ENCODE measurements at regions not wholly inside any gene's neighbourhood (a gene's known extent, or its start where the extent isn't known, plus 50 kb on each side); places are given as distances from the start of the nearest gene placed in this dataset.
A peak's percentile ranks its signal among the peaks of the same experiment; 100 is the strongest.

GRCh38 chr12:118649765-118650585, 273.6 kb downstream of the SUDS3 start (continued):
- TF ChIP-seq E2F5 (CRISPR knock-in tag; IDR thresholded peaks at IDR 0.05) (no peak), NR3C1 (CRISPR knock-in tag; conservative IDR thresholded peaks at IDR 0.05; ENCODE audit: low read depth) (no peak), ZBTB21 (CRISPR knock-in tag; IDR thresholded peaks at IDR 0.05; ENCODE audit: borderline replicate concordance) (no peak)
- TF ChIP-seq, protein P1, sequence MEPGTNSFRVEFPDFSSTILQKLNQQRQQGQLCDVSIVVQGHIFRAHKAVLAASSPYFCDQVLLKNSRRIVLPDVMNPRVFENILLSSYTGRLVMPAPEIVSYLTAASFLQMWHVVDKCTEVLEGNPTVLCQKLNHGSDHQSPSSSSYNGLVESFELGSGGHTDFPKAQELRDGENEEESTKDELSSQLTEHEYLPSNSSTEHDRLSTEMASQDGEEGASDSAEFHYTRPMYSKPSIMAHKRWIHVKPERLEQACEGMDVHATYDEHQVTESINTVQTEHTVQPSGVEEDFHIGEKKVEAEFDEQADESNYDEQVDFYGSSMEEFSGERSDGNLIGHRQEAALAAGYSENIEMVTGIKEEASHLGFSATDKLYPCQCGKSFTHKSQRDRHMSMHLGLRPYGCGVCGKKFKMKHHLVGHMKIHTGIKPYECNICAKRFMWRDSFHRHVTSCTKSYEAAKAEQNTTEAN (CRISPR knock-in tag; IDR thresholded peaks at IDR 0.05): no peak

GRCh38 chr12:118650586-118650960, 274.2 kb downstream of the SUDS3 start:
- TF ChIP-seq, protein P2, sequence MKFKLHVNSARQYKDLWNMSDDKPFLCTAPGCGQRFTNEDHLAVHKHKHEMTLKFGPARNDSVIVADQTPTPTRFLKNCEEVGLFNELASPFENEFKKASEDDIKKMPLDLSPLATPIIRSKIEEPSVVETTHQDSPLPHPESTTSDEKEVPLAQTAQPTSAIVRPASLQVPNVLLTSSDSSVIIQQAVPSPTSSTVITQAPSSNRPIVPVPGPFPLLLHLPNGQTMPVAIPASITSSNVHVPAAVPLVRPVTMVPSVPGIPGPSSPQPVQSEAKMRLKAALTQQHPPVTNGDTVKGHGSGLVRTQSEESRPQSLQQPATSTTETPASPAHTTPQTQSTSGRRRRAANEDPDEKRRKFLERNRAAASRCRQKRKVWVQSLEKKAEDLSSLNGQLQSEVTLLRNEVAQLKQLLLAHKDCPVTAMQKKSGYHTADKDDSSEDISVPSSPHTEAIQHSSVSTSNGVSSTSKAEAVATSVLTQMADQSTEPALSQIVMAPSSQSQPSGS (CRISPR knock-in tag; IDR thresholded peaks at IDR 0.05; ENCODE audit: borderline replicate concordance, low read depth): no peak
- TF ChIP-seq, protein P3, sequence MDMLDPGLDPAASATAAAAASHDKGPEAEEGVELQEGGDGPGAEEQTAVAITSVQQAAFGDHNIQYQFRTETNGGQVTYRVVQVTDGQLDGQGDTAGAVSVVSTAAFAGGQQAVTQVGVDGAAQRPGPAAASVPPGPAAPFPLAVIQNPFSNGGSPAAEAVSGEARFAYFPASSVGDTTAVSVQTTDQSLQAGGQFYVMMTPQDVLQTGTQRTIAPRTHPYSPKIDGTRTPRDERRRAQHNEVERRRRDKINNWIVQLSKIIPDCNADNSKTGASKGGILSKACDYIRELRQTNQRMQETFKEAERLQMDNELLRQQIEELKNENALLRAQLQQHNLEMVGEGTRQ (CRISPR knock-in tag; IDR thresholded peaks at IDR 0.05): 0 out of 2 replicates have a peak, but pooled peaks have one; percentile 17
- 0 out of 2 replicates have a peak, but pooled peaks have one; percentile 26 for TF ChIP-seq NFYB (CRISPR knock-in tag; conservative IDR thresholded peaks at IDR 0.05; ENCODE audit: low read depth)
- ChIA-PET CTCF (interaction anchor here (1.0 kb wide), 1 partner anchor 28 kb away, joined by 3 read pairs; no protein-coding TSS in a partner anchor), POLR2A (no interaction called here)
- no peak overlapping the region for H3K27ac Mint-ChIP-seq
- no peaks in the 10 kb centered on the region; the same call in 1 of the 2 replicates for H3K9me3 Mint-ChIP-seq
- DNase-seq (ENCODE audit: low spot score) (no peak), ATAC-seq (no peak)
- H3K4me3 Mint-ChIP-seq: no peak overlapping the region
- no peaks in the 10 kb centered on the region for H3K36me3 Mint-ChIP-seq
- no peaks in the 10 kb centered on the region; the same call in none of the 2 replicates for H3K27me3 Mint-ChIP-seq (ENCODE audit: low read depth)
- H3K4me1 Mint-ChIP-seq: no peaks in the 10 kb centered on the region

GRCh38 chr12:118651487-118651886, 275.1 kb downstream of the SUDS3 start:
- TF ChIP-seq GABPB1 (CRISPR knock-in tag; IDR thresholded peaks at IDR 0.05): no peak
- TF ChIP-seq, protein P4, sequence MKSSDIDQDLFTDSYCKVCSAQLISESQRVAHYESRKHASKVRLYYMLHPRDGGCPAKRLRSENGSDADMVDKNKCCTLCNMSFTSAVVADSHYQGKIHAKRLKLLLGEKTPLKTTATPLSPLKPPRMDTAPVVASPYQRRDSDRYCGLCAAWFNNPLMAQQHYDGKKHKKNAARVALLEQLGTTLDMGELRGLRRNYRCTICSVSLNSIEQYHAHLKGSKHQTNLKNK (CRISPR knock-in tag; IDR thresholded peaks at IDR 0.05): no peak
- no peak for TF ChIP-seq ZNF317 (CRISPR knock-in tag; IDR thresholded peaks at IDR 0.05; ENCODE audit: borderline replicate concordance, low read depth)
- TF ChIP-seq MXD4 (CRISPR knock-in tag; IDR thresholded peaks at IDR 0.05; ENCODE audit: borderline replicate concordance): no peak
- no peak for TF ChIP-seq FOXJ3 (CRISPR knock-in tag; IDR thresholded peaks at IDR 0.05; ENCODE audit: borderline replicate concordance)
- no peak for TF ChIP-seq TEAD4 (CRISPR knock-in tag; IDR thresholded peaks at IDR 0.05)
- no peak for TF ChIP-seq ZNF281 (CRISPR knock-in tag; IDR thresholded peaks at IDR 0.05)
- no peak for TF ChIP-seq ATF1 (CRISPR knock-in tag; IDR thresholded peaks at IDR 0.05)
- no peak for TF ChIP-seq ZNF671 (CRISPR knock-in tag; IDR thresholded peaks at IDR 0.05)
- no peak for TF ChIP-seq CREB1 (CRISPR knock-in tag; IDR thresholded peaks at IDR 0.05)
- H3K27ac Mint-ChIP-seq: no peak overlapping the region
- no peaks in the 10 kb centered on the region; the same call in none of the 2 replicates for H3K27me3 Mint-ChIP-seq (ENCODE audit: low read depth)
- no peaks in the 10 kb centered on the region; the same call in 1 of the 2 replicates for H3K9me3 Mint-ChIP-seq
- H3K4me1 Mint-ChIP-seq: no peaks in the 10 kb centered on the region
- ChIA-PET POLR2A (no interaction called here), CTCF (interaction anchor here (1.0 kb wide), 1 partner anchor 29 kb away, joined by 3 read pairs; no protein-coding TSS in a partner anchor)
- H3K4me3 Mint-ChIP-seq: no peak overlapping the region
- no peak for DNase-seq (ENCODE audit: low spot score)
- H3K36me3 Mint-ChIP-seq: no peaks in the 10 kb centered on the region
- ATAC-seq: no peak
